GM08714 (cell line): ENCODE measurements at regions not wholly inside any gene's neighbourhood (a gene's known extent, or its start where the extent isn't known, plus 50 kb on each side); places are given as distances from the start of the nearest gene placed in this dataset.
"Not testable (repeated sequence)": the region's sequence is repeated elsewhere in the genome, so short reads cannot be mapped to it uniquely, and the experiment has no call there.

Experiments used
- H3K4me3 ChIP-seq: fragments of 200-500 bp; sonication (Bioruptor generic); 2 replicates; pipeline ENCODE4 v1.5.1; 2014; ENCODE audit warnings: mild to moderate bottlenecking, low read length, inconsistent platforms
- ZNF274 ChIP-seq: IDR thresholded peaks from 2 replicates; pipeline ENCODE4 v1.6.1; 2012; ENCODE audit warnings: mild to moderate bottlenecking, low read depth, low read length

- H3K4me3 ChIP-seq, result no peak overlapping the region
- TF ChIP-seq ZNF274, result no peak
Measured at GRCh38 chr12:58009405-58010195, 68.2 kb downstream of the ATP23 start.

- no peak for TF ChIP-seq ZNF274
- no peak overlapping the region for H3K4me3 ChIP-seq
Measured at GRCh38 chr12:58011676-58012075, 70.3 kb downstream of the ATP23 start.

GRCh38 chr12:58022379-58023020, 81.1 kb downstream of the ATP23 start:
- not testable (repeated sequence) for H3K4me3 ChIP-seq

GRCh38 chr12:58025431-58025830, 84.1 kb downstream of the ATP23 start:
- no peak overlapping the region for H3K4me3 ChIP-seq
- no peak for TF ChIP-seq ZNF274

DNA sequence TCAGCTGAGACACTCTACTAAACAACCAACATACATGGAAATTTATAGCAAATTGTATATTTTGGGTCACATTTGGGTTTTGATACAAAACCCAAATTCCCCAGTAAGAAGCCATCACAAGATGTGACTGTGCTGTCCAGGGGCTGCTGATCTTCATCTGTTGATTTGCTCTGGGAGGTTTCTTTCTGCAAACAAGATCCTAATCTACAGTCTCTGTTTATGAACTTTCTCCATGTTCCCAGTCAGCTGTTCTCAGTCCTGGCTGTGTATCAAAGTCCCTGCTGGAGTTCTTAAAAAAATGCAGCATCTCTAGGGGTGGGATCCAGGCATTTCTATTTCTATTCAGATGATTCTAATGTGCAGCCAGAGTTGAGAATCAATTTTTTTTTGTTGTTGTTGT, 85.1 kb downstream of the ATP23 start:
- H3K4me3 ChIP-seq, result no peak overlapping the region
- no peak for TF ChIP-seq ZNF274

- no peak overlapping the region for H3K4me3 ChIP-seq
- no peak for TF ChIP-seq ZNF274
Measured at GRCh38 chr12:58026897-58027891, 85.8 kb downstream of the ATP23 start.

GRCh38 chr12:58028294-58028693, 86.9 kb downstream of the ATP23 start:
- no peak overlapping the region for H3K4me3 ChIP-seq
- no peak for TF ChIP-seq ZNF274

GRCh38 chr12:58029260-58029659, 87.9 kb downstream of the ATP23 start:
- no peak for TF ChIP-seq ZNF274
- H3K4me3 ChIP-seq, result no peak overlapping the region

GRCh38 chr12:58030566-58031279, 89.4 kb downstream of the ATP23 start:
- no peak for TF ChIP-seq ZNF274

GRCh38 chr12:58032156-58032555, 90.8 kb downstream of the ATP23 start:
- no peak for TF ChIP-seq ZNF274
- no peak overlapping the region for H3K4me3 ChIP-seq

More at GRCh38 chr12:58030566-58031279, 89.4 kb downstream of the ATP23 start:
- no peak overlapping the region for H3K4me3 ChIP-seq

DNA sequence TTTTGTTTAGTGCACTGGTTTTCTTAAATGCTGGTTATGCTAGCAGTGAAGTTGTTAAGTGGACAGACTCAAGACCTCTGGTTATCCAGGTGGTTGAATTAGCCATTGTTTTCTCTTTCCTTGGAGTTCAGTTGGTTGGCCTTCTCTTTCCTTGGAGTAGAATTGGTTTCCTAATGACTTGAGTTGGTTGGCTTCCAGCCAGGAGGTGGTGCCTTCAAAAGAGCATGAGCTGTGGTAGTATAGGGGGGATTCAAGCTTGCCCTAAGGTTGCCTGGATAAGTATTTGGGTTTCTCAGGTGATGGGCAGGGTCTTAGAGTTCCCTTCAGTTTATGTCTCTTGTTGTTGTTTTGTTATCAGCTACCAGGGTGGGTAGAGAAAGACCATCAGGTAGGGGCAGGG, 92.5 kb downstream of the ATP23 start:
- no peak for TF ChIP-seq ZNF274
- H3K4me3 ChIP-seq, result no peak overlapping the region

GRCh38 chr12:58034311-58034710, 92.9 kb downstream of the ATP23 start:
- no peak for TF ChIP-seq ZNF274
- H3K4me3 ChIP-seq, result no peak overlapping the region

DNA sequence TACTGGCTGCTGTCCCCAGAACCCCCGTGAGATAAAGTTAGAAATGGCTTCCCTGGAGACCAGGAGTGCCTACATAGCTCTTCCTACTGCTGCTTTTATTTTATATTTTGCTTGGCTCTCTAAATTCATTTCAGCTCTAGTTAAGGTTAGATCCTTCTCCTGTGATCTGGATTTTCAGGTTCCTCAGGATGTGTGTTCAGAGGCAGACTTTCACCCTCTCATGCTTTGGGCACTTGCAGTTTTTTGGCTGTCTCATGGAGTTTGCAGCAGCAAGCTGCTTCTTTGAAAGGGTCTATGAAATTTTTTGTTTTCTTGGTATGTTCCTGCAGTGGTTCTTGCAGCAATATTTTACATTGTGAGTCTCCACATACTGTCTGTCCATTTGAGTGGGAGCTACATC, 93.3 kb downstream of the ATP23 start:
- TF ChIP-seq ZNF274, result no peak
- no peak overlapping the region for H3K4me3 ChIP-seq

- no peak for TF ChIP-seq ZNF274
Measured at GRCh38 chr12:58041441-58041840, 100.1 kb downstream of the ATP23 start.

DNA sequence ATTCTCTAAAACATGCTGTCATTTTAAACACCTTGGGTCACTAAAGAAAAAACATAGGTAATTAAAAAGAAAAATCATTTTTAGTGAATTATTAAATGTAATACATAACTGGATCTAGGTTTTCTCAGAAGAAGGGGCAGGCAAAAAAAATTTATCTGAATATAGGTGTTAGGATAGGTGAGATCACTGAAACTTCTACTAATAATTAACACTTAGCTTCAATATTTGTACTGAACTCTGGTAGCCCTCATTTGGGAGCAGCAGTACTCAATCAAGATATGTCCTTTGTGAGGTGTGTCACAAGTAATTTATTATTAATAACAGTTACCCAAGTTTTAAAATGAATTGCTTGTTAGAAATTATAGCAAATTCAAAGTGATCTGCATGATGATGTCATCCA, 103.6 kb downstream of the ATP23 start:
- TF ChIP-seq ZNF274, result no peak
- H3K4me3 ChIP-seq, result no peak overlapping the region

More at GRCh38 chr12:58041441-58041840, 100.1 kb downstream of the ATP23 start:
- H3K4me3 ChIP-seq, result no peak overlapping the region
